HG03175 (cell line): ENCODE measurements at regions not wholly inside any gene's neighbourhood (a gene's known extent, or its start where the extent isn't known, plus 50 kb on each side); places are given as distances from the start of the nearest gene placed in this dataset.

Source experiments
- ATAC-seq: cut with Tn5 transposase; IDR thresholded peaks from one replicate; pipeline ENCODE4 v1.9.1; 2021; ENCODE audit warnings: mild to moderate bottlenecking, moderate library complexity; ENCODE audit not compliant: unreplicated experiment

DNA sequence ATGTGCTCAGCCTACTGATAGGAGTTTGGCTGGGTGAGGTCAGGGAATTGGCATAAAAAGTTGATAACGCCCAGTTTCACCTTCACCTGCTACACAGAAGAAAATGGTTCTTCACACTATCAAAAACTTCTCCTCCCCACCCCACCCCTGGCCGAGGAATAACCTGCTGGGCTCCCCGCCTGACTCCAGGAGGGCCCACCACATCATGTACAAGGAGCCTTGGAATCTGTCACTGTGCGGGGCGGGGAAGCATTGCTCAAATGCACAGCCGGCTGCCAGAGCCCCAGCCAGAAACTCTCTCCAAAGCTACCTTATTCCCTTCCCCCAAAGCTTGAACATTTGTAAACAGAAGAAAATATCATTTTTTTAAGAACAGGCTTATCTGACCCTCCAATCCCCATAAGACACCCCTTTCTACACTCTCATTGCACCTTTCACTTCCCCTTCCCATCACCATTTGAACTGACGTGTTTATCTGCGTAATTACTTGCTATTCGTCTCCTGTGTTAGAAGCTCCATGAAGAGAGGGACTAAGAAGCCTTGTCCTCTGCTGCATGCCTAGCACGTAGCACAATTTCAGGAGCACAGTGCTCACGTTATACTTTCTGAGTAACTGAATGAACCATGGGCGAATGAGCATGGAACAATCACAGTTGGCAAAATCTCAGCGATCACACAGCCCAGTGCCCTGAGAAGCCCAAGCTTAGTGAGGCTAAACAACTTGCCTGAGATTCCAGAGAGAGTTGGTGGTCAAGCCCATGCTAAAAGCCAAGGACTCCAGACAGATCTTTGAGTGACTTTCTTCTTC is 82.9 kb downstream of the HES1 start:
- no peak for ATAC-seq

DNA sequence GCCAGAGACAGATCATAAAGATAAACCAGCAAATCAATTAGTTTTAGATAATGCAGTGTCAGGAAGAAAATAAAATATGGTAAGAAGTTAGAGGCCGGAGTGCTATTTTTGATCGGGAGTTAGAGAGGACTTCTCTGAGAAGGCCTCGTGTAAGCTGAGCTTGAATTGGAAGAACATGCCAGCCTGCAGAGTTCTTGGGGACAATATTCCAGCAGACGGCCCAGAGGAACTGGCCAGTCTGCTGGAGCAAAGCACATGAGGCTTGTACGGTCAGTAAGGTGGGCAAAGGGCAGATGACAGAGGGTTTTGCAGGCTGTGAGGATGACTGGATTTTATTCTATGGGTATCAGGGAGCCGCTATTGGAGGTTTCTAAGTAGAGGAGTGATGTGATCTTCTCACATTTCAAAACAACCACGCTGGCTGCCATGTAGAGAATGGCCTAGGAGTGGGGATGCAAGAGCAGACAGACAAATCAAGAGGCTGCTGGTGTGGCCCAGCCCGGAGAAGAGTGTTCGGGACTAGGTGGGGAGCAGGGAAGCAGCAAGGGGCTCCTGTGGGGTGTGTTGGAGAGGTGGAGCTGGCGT is 84.0 kb downstream of the HES1 start:
- no peak for ATAC-seq

DNA sequence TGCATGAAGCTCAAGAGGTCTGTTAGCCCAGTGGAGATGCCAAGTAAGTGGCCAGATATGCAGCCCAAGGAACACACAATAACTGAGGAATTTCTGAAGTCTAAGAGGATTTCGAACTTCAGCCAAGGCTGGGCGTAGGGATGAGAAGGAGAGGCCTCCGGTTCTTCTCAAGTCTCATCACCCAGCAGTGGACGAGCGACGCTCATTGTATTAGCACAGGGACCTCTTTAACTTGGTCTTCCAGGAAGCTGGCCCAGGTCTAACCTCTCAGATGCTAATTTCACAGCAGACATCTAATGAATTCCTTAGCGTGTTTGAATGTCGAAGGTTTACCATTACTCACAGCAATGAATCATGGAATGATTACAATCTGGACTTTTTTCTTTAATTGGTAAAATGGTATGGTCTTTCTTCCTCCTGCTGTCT is 85.0 kb downstream of the HES1 start:
- no peak for ATAC-seq

DNA sequence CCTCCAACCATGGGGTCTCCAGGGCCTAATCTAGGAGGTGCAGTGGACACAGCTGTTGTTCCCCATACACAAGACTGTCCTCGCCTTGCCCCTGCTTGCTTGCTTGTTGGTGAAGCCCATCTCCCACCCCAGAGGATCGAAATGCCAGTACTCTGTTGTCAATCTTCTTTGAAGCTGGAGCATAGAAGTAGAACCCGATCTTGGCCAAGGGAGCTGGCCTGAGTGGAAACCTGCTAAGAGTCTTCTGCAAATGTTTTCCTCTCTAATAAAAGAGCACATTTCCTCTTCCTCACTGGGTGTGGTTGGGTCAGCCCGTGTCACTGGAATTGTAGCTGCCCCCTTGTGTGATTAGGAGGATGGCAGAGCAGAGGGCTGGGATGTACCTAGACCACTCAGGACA is 85.4 kb downstream of the HES1 start:
- no peak for ATAC-seq

DNA sequence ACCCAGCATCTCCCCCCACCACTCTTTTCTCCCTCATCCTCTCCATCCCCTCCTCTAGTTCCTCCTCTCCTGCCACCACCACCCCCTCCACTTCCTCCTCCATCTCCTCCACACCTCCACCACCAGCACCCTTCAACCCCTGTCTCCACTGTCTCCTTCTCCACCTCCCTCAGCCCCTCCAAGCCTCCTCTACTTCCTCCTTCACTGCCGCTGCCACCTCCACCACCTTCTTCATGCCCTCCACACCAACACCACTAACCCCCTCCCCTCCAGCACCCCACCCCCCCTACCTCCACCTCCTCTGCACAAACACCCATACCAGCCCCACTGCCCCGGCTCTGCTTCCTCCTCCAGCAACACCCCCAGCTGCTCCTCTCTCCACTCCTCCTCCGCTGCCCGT is 88.0 kb downstream of the HES1 start:
- no peak for ATAC-seq

DNA sequence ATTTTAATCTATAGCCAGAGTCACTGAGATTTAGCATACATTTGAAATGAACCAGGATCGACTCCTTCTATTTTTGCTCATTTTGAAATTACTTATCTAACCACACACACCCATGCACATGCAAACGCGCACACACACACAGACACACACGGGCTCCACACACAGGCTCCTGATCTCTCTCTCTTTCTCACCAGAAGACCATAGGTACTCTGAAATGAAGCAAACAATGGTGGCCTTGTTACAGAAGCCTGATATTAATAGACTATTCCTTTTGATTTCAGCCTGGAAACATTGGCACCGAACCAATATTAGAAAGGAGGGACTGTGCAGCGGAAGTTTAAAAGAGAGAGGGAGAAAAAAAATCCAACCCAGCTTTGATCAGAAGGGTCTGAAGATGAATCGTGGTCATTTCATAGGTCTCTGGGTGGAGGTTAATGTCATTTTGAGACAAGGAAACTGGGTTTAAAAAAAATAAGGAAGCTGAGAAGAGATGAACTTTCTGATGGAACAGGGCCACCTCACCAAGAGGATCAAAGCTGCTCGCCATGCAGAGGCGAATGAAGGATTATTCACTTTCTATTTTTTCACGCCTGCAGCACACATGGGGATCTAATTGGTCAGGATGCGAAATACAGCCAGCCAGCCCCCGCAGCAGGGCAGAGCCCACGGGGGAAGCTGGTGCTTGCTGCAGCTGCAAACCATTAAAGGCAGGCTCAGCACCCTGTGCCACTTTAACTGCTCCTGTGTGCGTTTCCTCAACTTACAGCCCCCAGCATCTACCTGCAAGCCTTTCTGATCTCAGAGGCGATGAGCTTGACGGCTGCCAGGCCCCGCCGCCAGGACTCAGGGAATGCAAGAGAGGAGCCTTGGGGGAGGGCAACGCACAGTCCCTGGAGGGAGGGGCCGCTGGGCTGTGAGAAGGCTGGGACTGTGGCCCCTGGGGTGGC is 88.8 kb downstream of the HES1 start:
- no peak for ATAC-seq

DNA sequence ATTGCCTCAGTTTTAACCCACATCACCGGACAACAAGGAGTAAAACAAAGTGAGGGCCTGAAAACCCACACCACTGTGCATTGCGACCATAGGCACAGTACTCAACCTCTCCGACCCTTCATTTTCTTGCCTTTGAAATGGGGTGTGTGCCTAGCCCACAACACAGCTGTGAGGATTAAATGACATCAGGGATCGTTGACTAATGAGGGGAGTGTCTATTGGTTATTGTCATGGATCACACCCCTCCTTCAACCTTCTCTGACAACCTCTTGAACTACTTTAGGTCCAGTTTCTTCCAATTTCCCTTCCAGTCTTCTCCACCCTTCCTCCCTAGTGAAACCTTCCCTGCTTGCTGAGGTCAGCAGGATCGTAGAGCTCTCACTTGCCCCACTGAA is 89.5 kb downstream of the HES1 start:
- no peak for ATAC-seq

DNA sequence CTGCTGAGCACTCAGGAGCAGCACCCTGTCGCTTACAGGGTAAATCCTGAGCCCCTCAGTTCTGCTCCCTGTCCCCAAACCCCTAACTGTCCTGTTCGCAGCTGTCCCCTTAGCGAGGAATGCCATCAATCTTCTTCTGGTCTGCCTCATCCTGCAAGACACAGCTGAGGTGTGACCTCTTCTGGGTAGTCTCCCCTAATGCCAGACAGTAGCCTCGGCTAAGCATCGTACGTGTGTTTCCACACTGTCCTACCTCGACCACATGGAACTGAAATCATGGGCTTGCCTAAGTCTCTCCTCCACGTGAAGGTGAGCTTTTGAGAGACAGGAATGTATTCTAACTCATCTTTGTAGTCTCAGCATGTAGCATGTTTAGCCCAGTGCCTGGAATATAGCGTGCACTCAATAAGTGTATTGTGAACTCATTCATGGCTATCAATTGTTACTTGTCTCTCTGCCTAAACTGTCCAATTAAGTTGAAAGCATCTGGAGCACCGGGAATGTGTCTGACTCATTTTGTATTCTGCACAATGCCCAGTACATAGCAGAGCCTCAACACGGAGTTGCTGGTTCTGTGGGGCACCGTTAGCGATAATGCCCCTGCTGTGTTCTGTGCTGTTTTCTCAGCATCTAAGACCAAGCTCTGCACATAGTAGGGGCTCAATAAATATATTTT is 90.2 kb downstream of the HES1 start:
- no peak for ATAC-seq

DNA sequence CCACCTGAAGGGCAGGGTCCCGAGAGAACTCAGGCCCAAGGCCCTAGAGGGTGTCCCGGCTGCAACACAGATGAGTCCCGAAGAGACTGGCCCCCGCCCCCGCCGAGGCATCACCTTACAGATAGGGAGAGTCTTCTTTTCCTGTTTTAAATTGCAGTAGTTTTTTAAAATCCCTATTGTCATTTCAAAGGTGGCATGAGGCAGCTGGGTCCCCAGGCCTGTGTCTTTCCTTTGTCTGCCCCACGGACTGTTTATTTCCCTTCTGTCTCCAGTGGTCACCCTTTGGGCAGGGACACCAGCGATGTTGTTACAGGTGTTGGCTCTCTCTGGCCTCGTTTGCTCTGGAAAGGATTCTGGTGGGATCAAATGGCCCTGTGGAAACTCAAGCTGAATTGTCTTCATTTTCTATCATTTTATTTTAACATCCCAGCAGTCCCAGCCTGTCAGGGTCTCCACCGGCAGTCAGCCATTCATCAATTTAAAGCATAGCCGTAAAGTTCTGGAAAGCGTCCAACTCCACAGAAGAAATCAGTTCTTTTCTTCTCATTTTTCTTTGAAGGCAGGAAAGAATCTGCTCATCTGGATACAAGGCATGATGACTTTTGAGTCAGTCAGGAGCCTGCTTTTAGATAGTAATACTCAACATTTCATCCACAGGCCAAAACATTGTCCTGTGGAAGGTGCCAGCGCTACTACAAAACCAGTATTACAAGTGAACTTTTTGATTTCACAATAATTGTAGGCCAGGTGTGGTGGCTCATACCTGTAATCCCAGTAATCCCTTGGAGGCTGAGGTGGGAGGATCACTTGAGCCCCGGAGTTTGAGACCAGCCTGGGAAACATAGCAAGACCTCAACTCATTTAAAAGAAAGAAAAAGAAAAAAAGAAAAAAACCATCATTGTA is 96.2 kb downstream of the HES1 start:
- no peak for ATAC-seq

DNA sequence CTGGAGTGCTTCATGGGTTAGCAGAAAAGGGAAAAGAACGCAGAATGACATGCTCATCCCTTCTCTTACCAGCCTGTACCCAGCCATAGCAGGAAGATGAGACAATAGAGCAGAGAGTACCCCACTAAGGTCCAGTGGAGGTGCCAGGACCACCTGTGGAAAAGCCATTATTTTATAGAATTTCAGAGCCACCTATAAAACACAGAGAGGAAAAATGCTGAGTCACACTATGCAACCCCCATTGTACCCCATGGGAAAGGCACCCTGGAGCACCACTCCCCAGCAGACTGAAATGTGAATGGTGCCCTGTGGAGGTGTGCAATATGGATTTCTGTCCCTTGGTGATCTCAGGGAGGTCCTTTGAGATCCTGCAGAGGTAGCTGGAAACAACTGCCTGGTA is 97.2 kb downstream of the HES1 start:
- ATAC-seq = no peak

DNA sequence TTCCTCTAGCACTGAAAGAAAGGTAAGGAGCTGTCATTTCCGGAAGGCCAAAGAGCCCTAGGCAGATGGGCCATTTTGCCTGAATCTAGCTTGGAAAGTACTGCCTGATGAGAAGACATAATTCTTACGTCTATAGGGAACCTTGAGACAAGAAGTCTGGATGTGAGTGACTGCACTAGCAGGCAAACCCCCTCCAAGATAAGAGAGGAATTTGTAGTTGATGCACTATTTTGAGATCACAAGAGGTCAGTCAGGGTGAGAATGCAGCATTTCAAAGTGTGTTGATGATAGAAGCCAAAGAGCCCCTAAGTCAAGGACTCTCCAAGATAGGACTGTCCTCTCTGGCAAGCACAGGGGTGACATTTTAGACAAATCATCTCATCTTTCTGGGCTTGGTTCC is 99.2 kb downstream of the HES1 start:
- no peak for ATAC-seq

DNA sequence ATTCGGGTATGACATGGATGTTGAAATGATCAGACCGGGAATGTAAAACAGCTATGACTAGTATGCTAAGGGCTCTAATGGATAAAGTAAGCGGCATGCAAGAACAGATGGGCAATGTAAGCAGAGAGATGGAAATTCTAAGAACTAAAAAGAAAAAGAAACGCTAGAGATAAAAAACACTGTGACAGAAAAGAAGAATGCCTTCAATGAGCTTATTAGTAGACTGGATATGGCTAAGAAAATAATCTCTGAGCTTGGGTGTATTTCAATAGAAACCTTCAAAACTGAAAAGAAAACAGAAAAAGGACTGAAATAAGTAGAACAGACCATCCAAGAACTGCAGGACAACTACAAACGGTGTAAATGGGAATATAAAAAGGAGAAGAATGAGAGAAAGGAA is 101.2 kb downstream of the HES1 start:
- ATAC-seq = no peak

DNA sequence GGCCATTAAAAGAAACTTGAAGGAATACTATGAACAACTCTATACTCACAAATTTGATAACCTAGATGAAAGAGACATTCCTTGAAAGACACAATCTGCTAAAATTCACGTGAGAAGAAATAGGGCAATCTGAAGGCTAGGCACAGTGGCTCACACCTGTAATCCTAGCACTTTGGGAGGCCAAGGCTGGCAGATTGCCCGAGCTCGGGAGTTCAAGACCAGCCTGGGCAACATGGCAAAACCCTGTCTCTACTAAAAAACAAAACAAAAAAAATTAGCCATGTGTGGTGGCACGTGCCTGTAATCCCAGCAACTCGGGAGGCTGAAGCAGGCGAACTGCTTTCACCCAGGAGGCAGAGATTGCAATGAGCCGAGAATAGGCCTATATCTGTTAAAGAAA is 104.8 kb downstream of the HES1 start:
- ATAC-seq = no peak

DNA sequence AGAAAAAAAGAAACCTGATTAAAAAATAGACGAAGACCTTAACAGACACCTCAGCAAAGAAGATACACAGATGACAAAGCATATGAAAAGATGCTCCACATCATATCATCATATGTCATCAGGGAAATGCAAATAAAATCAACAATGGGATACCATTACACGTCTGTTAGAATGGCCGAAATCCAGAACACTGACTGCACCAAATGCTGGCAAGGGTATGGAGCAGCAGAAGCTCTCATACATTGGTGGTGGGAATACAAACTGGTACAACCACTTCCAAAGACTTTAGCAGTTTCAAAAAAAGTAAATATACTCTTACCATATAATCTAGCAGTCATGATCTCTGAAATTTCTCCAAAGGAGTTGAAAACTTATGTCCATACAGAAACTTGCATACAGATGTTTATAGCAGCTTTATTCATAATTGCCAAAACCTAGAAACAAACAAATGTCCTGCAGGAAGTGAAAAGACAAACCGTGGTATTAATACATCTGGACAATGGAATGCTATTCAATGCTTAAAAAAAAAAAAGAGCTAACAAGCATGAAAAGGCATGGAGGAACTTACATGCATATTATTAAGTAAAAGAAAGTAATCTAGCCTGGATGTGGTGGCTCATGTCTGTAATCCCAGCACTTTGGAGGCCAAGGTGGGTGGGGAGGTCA is 107.4 kb downstream of the HES1 start:
- ATAC-seq = no peak

DNA sequence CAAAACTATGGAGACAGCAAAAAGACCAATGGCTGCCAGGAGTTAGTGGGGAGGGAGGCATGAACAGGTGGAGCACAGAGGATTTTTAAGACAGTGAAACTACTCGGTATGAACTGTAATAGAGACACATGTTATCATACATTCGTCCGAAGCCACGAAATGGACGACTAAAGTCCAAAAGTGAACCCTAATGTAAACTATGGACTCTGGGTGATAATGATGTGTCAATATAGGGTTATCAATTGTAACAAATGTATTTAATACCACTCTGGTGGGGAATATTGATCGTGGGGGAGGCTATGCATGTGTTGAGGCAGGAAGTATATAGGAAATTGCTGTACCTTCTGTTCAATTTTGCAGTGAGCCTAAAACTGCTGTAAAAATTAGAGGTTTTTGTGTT is 107.0 kb downstream of the CPN2 start:
- no peak for ATAC-seq

DNA sequence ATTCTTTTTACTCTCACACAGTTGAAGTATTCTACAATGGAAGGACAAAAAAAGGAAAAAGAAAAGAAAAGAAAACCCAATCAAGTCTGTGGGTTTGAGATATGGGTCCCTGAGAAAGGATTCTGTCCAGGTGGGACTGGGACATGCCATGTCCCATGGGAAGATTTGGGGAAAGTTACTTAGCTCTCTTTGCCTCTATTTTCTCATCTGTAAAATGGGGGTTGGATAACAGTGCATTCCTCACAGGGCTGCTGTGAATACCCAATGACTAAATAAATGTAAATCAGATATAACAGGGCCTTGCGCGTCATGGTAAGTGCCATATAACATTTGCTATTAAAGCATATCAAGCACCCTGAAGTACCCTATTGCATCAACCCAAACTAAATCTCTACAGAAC is 105.7 kb downstream of the CPN2 start:
- ATAC-seq = no peak

DNA sequence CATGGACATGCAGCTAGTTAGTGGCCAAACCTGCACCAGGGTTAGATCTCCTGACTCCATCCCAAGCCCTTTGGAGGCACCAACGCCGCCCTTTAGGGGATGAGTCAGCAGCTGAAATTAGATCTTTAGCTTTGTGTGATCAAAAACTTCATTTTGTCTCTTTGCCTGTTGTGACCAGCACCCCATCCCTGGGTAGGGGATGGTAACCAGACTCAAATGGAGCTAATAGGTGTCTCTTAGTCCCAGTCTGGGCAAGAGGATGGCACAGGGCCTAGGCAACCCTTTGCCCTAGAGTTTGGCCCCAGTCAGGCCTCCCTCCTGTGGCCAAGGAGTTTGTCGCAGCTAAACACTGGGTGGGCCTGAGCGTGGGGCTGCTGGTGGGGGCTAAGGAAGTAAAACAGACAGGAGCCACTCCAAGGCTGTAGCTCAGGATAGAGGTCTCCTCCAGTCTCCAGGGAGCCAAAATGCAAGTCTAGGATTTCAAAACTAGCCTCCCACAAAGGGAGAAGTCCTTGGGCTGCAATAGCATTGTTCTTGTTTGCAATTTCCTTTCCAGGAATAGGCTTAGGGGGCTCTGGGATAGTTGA is 105.1 kb downstream of the CPN2 start:
- no peak for ATAC-seq

DNA sequence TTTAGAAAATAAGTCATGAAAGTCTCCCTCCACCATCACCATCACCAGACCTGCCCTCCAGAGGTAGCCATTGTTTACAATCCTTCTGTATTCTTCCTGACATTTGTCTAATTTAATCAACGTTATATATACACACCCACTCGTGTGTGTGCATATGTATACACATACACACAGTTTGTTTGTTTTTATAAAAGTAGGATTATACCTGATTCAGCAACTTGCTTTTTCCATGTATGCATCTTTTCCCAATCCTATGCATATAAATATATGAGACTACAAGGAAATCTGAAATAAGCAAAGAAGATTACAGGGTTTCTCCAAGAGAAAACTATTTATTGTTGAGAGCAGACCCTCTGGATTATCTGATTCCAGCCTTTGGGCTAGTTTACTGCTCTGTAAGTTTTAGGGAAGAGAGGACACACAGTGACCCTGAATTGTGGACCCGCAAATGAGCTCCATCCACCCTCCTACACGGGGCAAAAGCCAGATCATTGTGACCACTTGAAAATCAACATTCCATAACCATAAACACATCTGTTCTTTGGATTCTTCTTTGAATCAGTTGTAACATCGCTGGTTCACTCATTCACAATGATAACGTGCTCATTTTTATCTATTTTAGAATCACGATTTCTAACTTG is 104.3 kb downstream of the CPN2 start:
- ATAC-seq = no peak

DNA sequence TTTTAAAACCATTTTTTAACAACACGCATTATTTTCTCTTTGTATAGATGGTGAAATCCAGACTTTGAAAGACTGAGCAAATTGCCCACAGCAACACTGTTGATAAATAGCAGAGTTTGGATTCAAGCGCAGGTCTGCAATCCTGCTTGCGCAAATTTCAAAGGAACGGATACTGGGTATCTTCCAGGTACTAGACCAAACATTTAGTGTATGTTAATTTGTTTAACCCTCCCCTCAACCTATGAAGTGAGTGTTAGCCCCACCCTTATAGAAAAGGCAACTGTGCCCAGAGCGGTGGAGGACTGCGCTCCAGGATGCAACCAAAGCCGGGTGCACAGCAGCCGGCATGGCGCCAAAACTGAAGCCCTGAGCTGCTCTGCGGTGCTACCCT is 103.8 kb downstream of the CPN2 start:
- ATAC-seq = no peak
